CD4-positive, CD25-positive, alpha-beta regulatory T cell (primary cell): ENCODE measurements at regions not wholly inside any gene's neighbourhood (a gene's known extent, or its start where the extent isn't known, plus 50 kb on each side); places are given as distances from the start of the nearest gene placed in this dataset.

ENCODE experiments used
- ATAC-seq, 2 donors: fragments of 150-1000 bp; cut with Tn5 transposase; one replicate each; pipeline ENCODE4 v1.10.0; 2021; ENCODE audit warnings: low read depth in 2 of 2, moderate number of reproducible peaks in 2 of 2, moderate library complexity in 1 of 2
- DNase-seq, 3 donors: peaks; one replicate each; pipeline versions ENCODE4 v3.0.0 to v3.0.0-alpha.2; 2012 to 2022; ENCODE audit warnings: mixed read lengths in 1 of 3
- H3K27ac ChIP-seq: one replicate; pipeline ENCODE4 v1.7.0; 2013; ENCODE audit warnings: mild to moderate bottlenecking, low read length; ENCODE audit not compliant: insufficient read depth, poor library complexity, severe bottlenecking
- H3K27me3 ChIP-seq: one replicate; pipeline ENCODE4 v1.7.0; 2013; ENCODE audit warnings: low read length; ENCODE audit not compliant: control insufficient read depth, insufficient read depth
- H3K36me3 ChIP-seq: one replicate; pipeline ENCODE4 v1.7.0; 2013; ENCODE audit warnings: mild to moderate bottlenecking, low read length, moderate library complexity; ENCODE audit not compliant: control insufficient read depth, insufficient read depth
- H3K4me1 ChIP-seq: 2 replicates; pipeline ENCODE4 v1.7.0; 2013; ENCODE audit warnings: mild to moderate bottlenecking, low read length; ENCODE audit not compliant: insufficient read depth, control insufficient read depth, poor library complexity, severe bottlenecking
- H3K4me3 ChIP-seq: one replicate; pipeline ENCODE4 v1.7.0; 2013; ENCODE audit warnings: low read depth, mild to moderate bottlenecking, low read length, moderate library complexity
- H3K9me3 ChIP-seq, 2 experiments: 1 replicate in 1 of 2; 2 replicates in 1 of 2; pipeline ENCODE4 v1.7.0; 2013; ENCODE audit warnings: low read length in 2 of 2, mild to moderate bottlenecking in 1 of 2, moderate library complexity in 1 of 2; ENCODE audit not compliant: control insufficient read depth in 2 of 2
- H3K27ac Mint-ChIP-seq, 3 donors: one replicate each; pipeline ENCODE4 v1.8.0; 2020 to 2022; ENCODE audit warnings: mild to moderate bottlenecking in 3 of 3, mixed read lengths in 3 of 3, moderate library complexity in 2 of 3
- H3K27me3 Mint-ChIP-seq: one replicate; pipeline ENCODE4 v1.8.0; 2022; ENCODE audit warnings: mild to moderate bottlenecking, mixed read lengths
- H3K36me3 Mint-ChIP-seq: one replicate; pipeline ENCODE4 v1.8.0; 2020; ENCODE audit warnings: mixed read lengths
- H3K4me1 Mint-ChIP-seq, 4 donors: one replicate each; pipeline ENCODE4 v1.8.0; 2020 to 2022; ENCODE audit warnings: mixed read lengths in 4 of 4, mild to moderate bottlenecking in 1 of 4
- H3K4me3 Mint-ChIP-seq, 4 donors: one replicate each; pipeline ENCODE4 v1.8.0; 2020 to 2022; ENCODE audit warnings: mild to moderate bottlenecking in 4 of 4, mixed read lengths in 4 of 4, moderate library complexity in 3 of 4
- H3K9me3 Mint-ChIP-seq, 7 donors: one replicate each; pipeline ENCODE4 v1.8.0; 2020 to 2022; ENCODE audit warnings: mixed read lengths in 7 of 7, mild to moderate bottlenecking in 3 of 7, moderate library complexity in 2 of 7

- Mint-ChIP-seq H3K27me3 (peaks cover 12% of the 10 kb centered on the region), H3K36me3 (no peaks in the 10 kb centered on the region), H3K4me1 (no peaks in the 10 kb centered on the region), H3K4me3 (no peak overlapping the region), H3K27ac (no peak overlapping the region), H3K9me3 (peaks cover 0 to 2% (median 0%) of the 10 kb centered on the region in 7 donors)
- Histone ChIP-seq H3K9me3 (no peaks in the 10 kb centered on the region), H3K27ac (no peak overlapping the region), H3K4me1 (no peaks in the 10 kb centered on the region), H3K27me3 (peaks cover 2% of the 10 kb centered on the region), H3K36me3 (no peaks in the 10 kb centered on the region), H3K4me3 (no peak overlapping the region)
- DNase-seq (no peak), ATAC-seq (no peak)
Measured at GRCh38 chr1:220335668-220336067, 63.4 kb upstream of the RAB3GAP2 start.

- no peak for DNase-seq
- H3K4me3 Mint-ChIP-seq: no peak overlapping the region
- H3K9me3 Mint-ChIP-seq: peaks cover 0 to 2% (median 0%) of the 10 kb centered on the region in 7 donors
- Histone ChIP-seq H3K27ac (no peak overlapping the region), H3K4me3 (no peak overlapping the region), H3K36me3 (no peaks in the 10 kb centered on the region), H3K4me1 (no peaks in the 10 kb centered on the region), H3K9me3 (no peaks in the 10 kb centered on the region), H3K27me3 (no peaks in the 10 kb centered on the region)
- H3K36me3 Mint-ChIP-seq: no peaks in the 10 kb centered on the region
- H3K27ac Mint-ChIP-seq: no peak overlapping the region
- no peak for ATAC-seq
- peaks cover 5% of the 10 kb centered on the region for H3K27me3 Mint-ChIP-seq
- H3K4me1 Mint-ChIP-seq: no peaks in the 10 kb centered on the region
Measured at GRCh38 chr1:220331318-220331717, 59.1 kb upstream of the RAB3GAP2 start.

DNA sequence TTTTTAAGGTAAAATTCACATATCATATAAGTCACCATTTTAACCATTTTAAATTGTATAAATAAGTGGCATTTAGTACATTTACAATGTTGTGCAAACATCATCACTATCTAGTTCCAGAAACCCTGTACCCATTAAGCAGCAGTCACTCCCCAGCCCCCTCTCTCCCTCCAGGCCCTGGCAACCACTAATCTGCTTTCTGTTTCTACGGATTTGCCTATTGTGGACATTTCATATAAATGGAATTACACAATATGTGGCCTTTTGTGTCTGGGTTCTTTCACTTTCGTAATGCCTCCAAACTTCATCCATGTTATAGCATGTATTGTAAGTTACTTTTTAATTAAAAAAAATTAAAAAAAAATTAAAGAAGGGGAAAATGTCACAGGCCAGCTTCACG lies 58.0 kb upstream of the RAB3GAP2 start:
- Histone ChIP-seq H3K4me1 (no peaks in the 10 kb centered on the region), H3K36me3 (no peaks in the 10 kb centered on the region), H3K9me3 (no peaks in the 10 kb centered on the region), H3K27ac (no peak overlapping the region), H3K27me3 (no peaks in the 10 kb centered on the region), H3K4me3 (no peak overlapping the region)
- DNase-seq (no peak), ATAC-seq (no peak)
- Mint-ChIP-seq H3K27me3 (peaks cover 11% of the 10 kb centered on the region), H3K36me3 (no peaks in the 10 kb centered on the region), H3K4me1 (no peaks in the 10 kb centered on the region), H3K27ac (no peak overlapping the region), H3K4me3 (no peak overlapping the region), H3K9me3 (peaks cover 0 to 2% (median 0%) of the 10 kb centered on the region in 7 donors)

- H3K27ac Mint-ChIP-seq: no peak overlapping the region
- no peaks in the 10 kb centered on the region for H3K4me1 Mint-ChIP-seq
- H3K4me1 ChIP-seq: no peaks in the 10 kb centered on the region
- no peak for ATAC-seq
- H3K27me3 Mint-ChIP-seq: peaks cover 14% of the 10 kb centered on the region
- DNase-seq: no peak
- peaks cover 0 to 2% (median 0%) of the 10 kb centered on the region in 7 donors for H3K9me3 Mint-ChIP-seq
- H3K36me3 ChIP-seq: no peaks in the 10 kb centered on the region
- no peak overlapping the region for H3K4me3 ChIP-seq
- no peak overlapping the region for H3K4me3 Mint-ChIP-seq
- H3K27ac ChIP-seq: no peak overlapping the region
- H3K27me3 ChIP-seq: no peaks in the 10 kb centered on the region
- no peaks in the 10 kb centered on the region for H3K9me3 ChIP-seq
- no peaks in the 10 kb centered on the region for H3K36me3 Mint-ChIP-seq
Measured at GRCh38 chr1:220327106-220327505, 54.9 kb upstream of the RAB3GAP2 start.

DNA sequence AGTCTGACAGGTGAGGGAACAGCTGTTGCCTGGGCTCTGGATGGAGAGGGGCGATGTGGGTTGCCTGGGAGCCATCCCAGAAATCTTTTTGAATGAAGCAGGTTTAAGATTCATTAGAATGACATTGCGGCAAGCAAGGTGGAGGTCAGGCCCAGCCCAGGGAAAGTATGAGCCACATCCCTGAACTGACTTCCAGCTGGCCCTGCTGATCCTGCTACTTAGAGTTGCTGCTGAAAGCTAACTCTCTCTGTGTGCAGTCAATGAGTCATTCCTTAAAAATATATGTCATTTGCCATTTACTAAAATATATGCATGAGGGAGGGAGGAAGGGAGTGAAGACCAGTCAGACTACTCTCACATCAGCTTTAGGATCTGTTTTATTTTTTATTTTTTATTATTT lies 54.3 kb upstream of the RAB3GAP2 start:
- peaks cover 14% of the 10 kb centered on the region for H3K27me3 Mint-ChIP-seq
- H3K4me1 Mint-ChIP-seq: no peaks in the 10 kb centered on the region
- no peaks in the 10 kb centered on the region for H3K9me3 ChIP-seq
- H3K9me3 Mint-ChIP-seq: no peaks in the 10 kb centered on the region
- H3K27me3 ChIP-seq: no peaks in the 10 kb centered on the region
- H3K4me1 ChIP-seq: no peaks in the 10 kb centered on the region
- no peak overlapping the region for H3K4me3 Mint-ChIP-seq
- H3K27ac Mint-ChIP-seq: no peak overlapping the region
- H3K36me3 Mint-ChIP-seq: no peaks in the 10 kb centered on the region
- no peaks in the 10 kb centered on the region for H3K36me3 ChIP-seq
- DNase-seq (no peak), ATAC-seq (no peak)
- no peak overlapping the region for H3K27ac ChIP-seq
- H3K4me3 ChIP-seq: no peak overlapping the region

DNA sequence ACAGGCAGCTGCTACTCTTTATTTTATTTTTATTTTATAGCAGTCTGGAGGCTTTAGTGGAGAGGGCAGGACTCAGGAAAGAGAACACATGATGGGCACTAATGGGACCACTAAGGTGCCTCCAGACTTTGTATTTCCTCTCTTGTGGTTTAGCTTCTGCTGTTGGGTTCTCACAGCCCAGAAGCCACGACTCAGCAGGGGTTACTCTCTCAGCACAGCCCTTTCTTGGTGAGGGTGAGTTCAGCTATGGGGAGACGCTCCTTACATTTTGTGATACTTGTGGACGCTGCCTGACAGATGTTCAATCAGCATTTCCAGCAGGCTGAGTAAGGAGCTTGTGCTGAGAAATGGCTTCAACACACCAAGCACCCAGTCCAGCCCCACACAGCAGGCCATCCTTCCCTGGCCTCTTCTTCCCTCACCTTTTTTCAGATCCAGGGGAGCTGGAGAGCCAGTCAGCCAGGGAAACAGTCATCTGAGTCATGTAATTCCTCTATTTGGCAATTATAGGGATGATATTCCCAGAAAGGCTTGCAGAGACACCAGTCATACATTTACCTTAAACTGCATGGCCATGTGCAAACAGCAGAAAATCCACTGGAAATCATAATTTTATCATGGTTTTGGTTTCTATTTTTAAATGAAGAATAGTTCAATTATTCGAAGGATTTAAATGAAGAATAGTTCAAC lies 53.2 kb upstream of the RAB3GAP2 start:
- Histone ChIP-seq H3K36me3 (no peaks in the 10 kb centered on the region), H3K27me3 (no peaks in the 10 kb centered on the region), H3K4me1 (no peaks in the 10 kb centered on the region), H3K4me3 (no peak overlapping the region), H3K27ac (no peak overlapping the region), H3K9me3 (no peaks in the 10 kb centered on the region)
- DNase-seq (no peak), ATAC-seq (no peak)
- no peak overlapping the region for H3K4me3 Mint-ChIP-seq
- H3K36me3 Mint-ChIP-seq: no peaks in the 10 kb centered on the region
- no peaks in the 10 kb centered on the region for H3K4me1 Mint-ChIP-seq
- H3K27me3 Mint-ChIP-seq: peaks cover 14% of the 10 kb centered on the region
- no peaks in the 10 kb centered on the region for H3K9me3 Mint-ChIP-seq
- no peak overlapping the region for H3K27ac Mint-ChIP-seq

DNA sequence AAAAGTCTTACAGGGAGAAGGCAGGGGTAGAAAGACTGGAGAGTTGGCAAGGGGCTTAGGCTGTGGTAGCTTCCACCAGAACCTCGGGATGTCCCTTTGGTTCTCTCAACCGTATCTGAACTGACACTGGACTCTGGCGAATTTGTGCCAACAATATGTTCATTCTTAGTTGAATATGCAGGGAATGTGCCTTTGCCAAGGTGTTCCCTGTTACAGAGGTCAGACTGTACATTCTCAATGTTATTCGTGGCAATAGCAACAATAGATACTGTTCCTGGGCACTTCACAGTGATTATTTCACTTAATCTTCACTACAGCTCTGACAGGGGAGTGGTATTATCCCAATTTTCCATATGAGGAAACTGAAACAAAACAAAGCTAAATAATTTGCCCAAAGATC lies 51.5 kb upstream of the RAB3GAP2 start:
- Mint-ChIP-seq H3K27me3 (peaks cover 14% of the 10 kb centered on the region), H3K4me3 (no peak overlapping the region), H3K27ac (no peak overlapping the region), H3K4me1 (no peaks in the 10 kb centered on the region), H3K9me3 (no peaks in the 10 kb centered on the region), H3K36me3 (no peaks in the 10 kb centered on the region)
- Histone ChIP-seq H3K36me3 (no peaks in the 10 kb centered on the region), H3K9me3 (no peaks in the 10 kb centered on the region), H3K4me1 (no peaks in the 10 kb centered on the region), H3K4me3 (no peak overlapping the region), H3K27me3 (no peaks in the 10 kb centered on the region), H3K27ac (no peak overlapping the region)
- no peak for DNase-seq
- no peak for ATAC-seq

DNA sequence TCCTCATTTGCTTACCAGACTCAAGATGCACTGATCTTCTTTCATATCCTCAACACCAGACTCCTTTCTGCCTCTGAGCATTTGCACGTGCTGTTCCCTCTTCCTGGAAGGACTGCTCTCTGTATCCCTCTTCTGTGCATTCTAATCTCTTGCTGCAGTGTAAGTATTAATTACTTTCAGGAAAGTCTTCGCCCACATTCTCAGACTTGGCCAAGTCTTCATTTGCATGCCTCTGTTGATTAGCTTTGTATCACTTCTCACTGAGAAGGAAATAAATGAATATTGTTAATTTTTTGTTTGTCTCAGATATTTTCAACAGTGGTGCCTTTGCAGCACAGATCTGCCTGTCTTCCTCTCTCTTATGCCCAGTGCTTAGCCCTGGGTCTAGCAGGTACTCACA lies 50.3 kb upstream of the RAB3GAP2 start:
- H3K9me3 ChIP-seq: no peaks in the 10 kb centered on the region
- no peaks in the 10 kb centered on the region for H3K4me1 ChIP-seq
- no peak overlapping the region for H3K4me3 ChIP-seq
- no peaks in the 10 kb centered on the region for H3K36me3 ChIP-seq
- Mint-ChIP-seq H3K27ac (no peak overlapping the region), H3K4me1 (no peaks in the 10 kb centered on the region), H3K9me3 (no peaks in the 10 kb centered on the region), H3K27me3 (peaks cover 14% of the 10 kb centered on the region), H3K4me3 (no peak overlapping the region), H3K36me3 (no peaks in the 10 kb centered on the region)
- DNase-seq (no peak), ATAC-seq (no peak)
- no peaks in the 10 kb centered on the region for H3K27me3 ChIP-seq
- no peak overlapping the region for H3K27ac ChIP-seq
